Psoas muscle (tissue), 7 donors: ENCODE measurements at regions not wholly inside any gene's neighbourhood (a gene's known extent, or its start where the extent isn't known, plus 50 kb on each side); places are given as distances from the start of the nearest gene placed in this dataset.

Source experiments
- ATAC-seq, 4 donors: fragments of 200-7000 bp; cut with Tn5 transposase; one replicate each; pipeline ENCODE4 v1.9.1; 2020; ENCODE audit warnings: moderate library complexity in 3 of 4, mild to moderate bottlenecking in 2 of 4
- DNase-seq, 2 donors: peaks; one replicate each; pipeline ENCODE4 v3.0.0-alpha.2; 2020
- H3K27ac ChIP-seq: fragments of 200-600 bp; one replicate; pipeline ENCODE4 v1.8.0; 2022
- H3K27me3 ChIP-seq, 3 donors: fragments of 200-600 bp in 1 of 3; one replicate each; pipeline versions ENCODE4 v1.6.1 to v1.8.0; 2013 to 2022; ENCODE audit warnings: low read length in 2 of 3, mild to moderate bottlenecking in 2 of 3, moderate library complexity in 1 of 3; ENCODE audit not compliant: insufficient read depth in 3 of 3
- H3K36me3 ChIP-seq, 2 donors: fragments of 200-600 bp in 1 of 2; one replicate each; pipeline versions ENCODE4 v1.6.1 to v1.8.0; 2013 to 2022; ENCODE audit warnings: low read depth in 1 of 2, mild to moderate bottlenecking in 1 of 2, moderate library complexity in 1 of 2; ENCODE audit not compliant: insufficient read depth in 1 of 2
- H3K4me1 ChIP-seq: fragments of 200-600 bp; one replicate; pipeline ENCODE4 v1.8.0; 2022
- H3K4me3 ChIP-seq: fragments of 200-600 bp; one replicate; pipeline ENCODE4 v1.8.0; 2022; ENCODE audit warnings: mild to moderate bottlenecking
- H3K9me3 ChIP-seq: fragments of 200-600 bp; one replicate; pipeline ENCODE4 v1.8.0; 2022
- CTCF ChIP-seq: fragments of 200-600 bp; IDR thresholded peaks from one replicate; pipeline ENCODE4 v1.8.0; 2022; ENCODE audit warnings: antibody characterized with exemption
- WGBS, 3 donors: extraction: QIAGEN DNeasy Blood & Tissue Kit; methylation state at CpG; one replicate each; pipeline versions ENCODE4 v1.1.6 to v1.1.7; 2013; 5-methylcytosine and 5-hydroxymethylcytosine counted together
- intact Hi-C, 2 donors: fragments of 100-400 bp; cut with DNase I; formaldehyde crosslinking; loops; one replicate each; pipeline versions ENCODE4 v1.11.0 to v1.14.2; 2022
- donor health status: healthy with polysubstance abuse.
- donor health status: DM: no; HTN: no; CAD: no; lungs with moderate emphysema.
- donor health status: Bipolar disorder and iron deficiency.
- donor health status: healthy.
- donor health status: DM: yes; HTN: yes; CAD: no.
- donor health status: DM: no; HTN: no; CAD: no.
- donor health status: DM: yes; HTN: yes; CAD: no.

GRCh38 chr16:65774350-65774749, 592.1 kb upstream of the CDH5 start:
- no peak for TF ChIP-seq CTCF
- H3K36me3 ChIP-seq = no peaks in the 10 kb centered on the region
- ATAC-seq = no peak
- intact Hi-C loops = no loop called here
- no peak overlapping the region for H3K4me3 ChIP-seq
- no peaks in the 10 kb centered on the region for H3K4me1 ChIP-seq
- H3K27ac ChIP-seq = no peak overlapping the region
- H3K27me3 ChIP-seq = no peaks in the 10 kb centered on the region
- H3K9me3 ChIP-seq = peaks cover 8% of the 10 kb centered on the region
- no peak for DNase-seq
- whole genome bisulfite sequencing, 3 donors = 55 to 85% (median 71%) methylated on average over 3 of the region's 3 CpGs

- no peak for DNase-seq
- no peak for ATAC-seq
- intact Hi-C loops = no loop called here
- TF ChIP-seq CTCF = no peak
- Histone ChIP-seq H3K9me3 (peaks cover 8% of the 10 kb centered on the region), H3K4me3 (no peak overlapping the region), H3K27me3 (no peaks in the 10 kb centered on the region), H3K4me1 (no peaks in the 10 kb centered on the region), H3K27ac (no peak overlapping the region), H3K36me3 (no peaks in the 10 kb centered on the region)
- WGBS, 3 donors = 65 to 75% (median 71%) methylated on average over 10 of the region's 10 CpGs
Measured at GRCh38 chr16:65773301-65773874, 593.1 kb upstream of the CDH5 start.

GRCh38 chr16:65772134-65772732, 594.3 kb upstream of the CDH5 start:
- Histone ChIP-seq H3K27ac (no peak overlapping the region), H3K4me3 (no peak overlapping the region), H3K36me3 (no peaks in the 10 kb centered on the region), H3K27me3 (no peaks in the 10 kb centered on the region), H3K4me1 (no peaks in the 10 kb centered on the region), H3K9me3 (peaks cover 2% of the 10 kb centered on the region)
- DNase-seq (no peak), ATAC-seq (no peak)
- TF ChIP-seq CTCF = no peak
- WGBS, 3 donors = 77 to 86% (median 82%) methylated on average over 5 of the region's 5 CpGs
- intact Hi-C loops = no loop called here

GRCh38 chr16:65771707-65772106, 594.8 kb upstream of the CDH5 start:
- DNase-seq (no peak), ATAC-seq (no peak)
- no peaks in the 10 kb centered on the region for H3K9me3 ChIP-seq
- no peak for TF ChIP-seq CTCF
- no peaks in the 10 kb centered on the region for H3K36me3 ChIP-seq
- no peaks in the 10 kb centered on the region for H3K4me1 ChIP-seq
- intact Hi-C loops = no loop called here
- no peak overlapping the region for H3K27ac ChIP-seq
- H3K4me3 ChIP-seq = no peak overlapping the region
- WGBS, 3 donors = 26 to 40% (median 38%) methylated on average over 1 of the region's 1 CpG
- H3K27me3 ChIP-seq = no peaks in the 10 kb centered on the region

- H3K4me3 ChIP-seq = no peak overlapping the region
- no peaks in the 10 kb centered on the region for H3K9me3 ChIP-seq
- no peaks in the 10 kb centered on the region for H3K27me3 ChIP-seq
- no peaks in the 10 kb centered on the region for H3K4me1 ChIP-seq
- intact Hi-C loops = no loop called here
- WGBS, 3 donors = 90 to 96% (median 95%) methylated on average over 1 of the region's 1 CpG
- H3K36me3 ChIP-seq = no peaks in the 10 kb centered on the region
- no peak for DNase-seq
- no peak overlapping the region for H3K27ac ChIP-seq
- no peak for TF ChIP-seq CTCF
- ATAC-seq = no peak
Measured at GRCh38 chr16:65770752-65771151, 595.7 kb upstream of the CDH5 start.
